GM12801 (cell line): ENCODE measurements at regions not wholly inside any gene's neighbourhood (a gene's known extent, or its start where the extent isn't known, plus 50 kb on each side); places are given as distances from the start of the nearest gene placed in this dataset.
A peak's percentile ranks its signal among the peaks of the same experiment; 100 is the strongest.

Experiments used
- TF ChIP-seq, protein P1 (sequence below): IDR thresholded peaks from one replicate; pipeline ENCODE4 v1.5.1; 2011; ENCODE audit warnings: control low read depth; ENCODE audit not compliant: insufficient read length; ENCODE audit errors: extremely low read depth

DNA sequence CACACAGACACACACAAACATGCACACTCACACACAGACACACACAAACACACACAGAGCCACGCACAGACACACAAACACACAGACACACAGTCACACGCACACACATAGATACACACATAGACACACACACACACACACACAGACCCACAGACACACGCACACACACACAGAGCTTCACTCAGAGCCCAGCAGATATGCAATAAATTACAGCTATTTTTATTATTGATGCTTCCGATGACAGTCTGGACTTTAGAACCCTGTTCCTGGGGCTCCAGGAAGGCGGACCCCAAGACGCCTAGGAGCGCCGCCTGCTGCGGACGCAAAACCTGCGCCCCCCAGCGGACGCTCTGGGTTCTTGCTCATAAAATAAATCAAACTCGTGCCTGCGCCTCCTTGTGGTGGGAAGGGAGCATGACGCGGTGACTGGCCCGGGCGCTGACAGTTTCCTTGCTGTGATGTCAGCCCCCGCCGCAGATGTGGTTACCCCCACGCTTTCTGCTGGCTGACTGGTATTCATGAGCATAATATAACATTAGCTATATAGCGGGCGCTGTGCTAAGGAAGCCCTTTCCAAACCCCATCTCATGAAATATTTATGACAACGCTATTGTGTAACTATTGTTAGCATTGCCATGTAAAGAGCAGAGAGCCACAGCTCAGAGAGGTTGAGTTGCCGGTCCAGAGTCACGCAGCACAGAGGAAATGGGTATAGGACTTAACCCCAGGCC, 64.4 kb upstream of the TM9SF2 start:
- TF ChIP-seq, protein P1, sequence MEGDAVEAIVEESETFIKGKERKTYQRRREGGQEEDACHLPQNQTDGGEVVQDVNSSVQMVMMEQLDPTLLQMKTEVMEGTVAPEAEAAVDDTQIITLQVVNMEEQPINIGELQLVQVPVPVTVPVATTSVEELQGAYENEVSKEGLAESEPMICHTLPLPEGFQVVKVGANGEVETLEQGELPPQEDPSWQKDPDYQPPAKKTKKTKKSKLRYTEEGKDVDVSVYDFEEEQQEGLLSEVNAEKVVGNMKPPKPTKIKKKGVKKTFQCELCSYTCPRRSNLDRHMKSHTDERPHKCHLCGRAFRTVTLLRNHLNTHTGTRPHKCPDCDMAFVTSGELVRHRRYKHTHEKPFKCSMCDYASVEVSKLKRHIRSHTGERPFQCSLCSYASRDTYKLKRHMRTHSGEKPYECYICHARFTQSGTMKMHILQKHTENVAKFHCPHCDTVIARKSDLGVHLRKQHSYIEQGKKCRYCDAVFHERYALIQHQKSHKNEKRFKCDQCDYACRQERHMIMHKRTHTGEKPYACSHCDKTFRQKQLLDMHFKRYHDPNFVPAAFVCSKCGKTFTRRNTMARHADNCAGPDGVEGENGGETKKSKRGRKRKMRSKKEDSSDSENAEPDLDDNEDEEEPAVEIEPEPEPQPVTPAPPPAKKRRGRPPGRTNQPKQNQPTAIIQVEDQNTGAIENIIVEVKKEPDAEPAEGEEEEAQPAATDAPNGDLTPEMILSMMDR: peak; percentile 78

DNA sequence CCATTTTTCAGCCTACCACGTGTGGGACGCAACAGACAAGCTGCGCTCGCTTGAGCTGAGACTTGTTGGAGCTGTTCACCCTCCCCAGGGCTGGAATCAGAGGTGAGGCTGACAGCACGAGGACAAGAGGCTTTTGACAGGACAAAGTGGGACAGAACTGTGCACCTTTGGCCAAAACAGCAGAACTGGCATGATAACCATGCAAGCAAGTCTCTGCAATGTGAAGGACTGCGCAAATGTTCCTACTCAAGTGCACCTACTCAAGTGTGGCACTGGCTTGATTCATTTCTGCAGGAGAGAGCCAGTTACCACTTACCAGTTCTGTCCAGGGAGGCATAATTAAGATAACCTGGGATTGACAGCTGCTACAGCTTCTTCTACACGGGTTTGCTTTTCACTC, 62.2 kb upstream of the TM9SF2 start:
- TF ChIP-seq, protein P1: no peak

GRCh38 chr13:99439850-99440604, 61.2 kb upstream of the TM9SF2 start:
- TF ChIP-seq, protein P1: no peak

DNA sequence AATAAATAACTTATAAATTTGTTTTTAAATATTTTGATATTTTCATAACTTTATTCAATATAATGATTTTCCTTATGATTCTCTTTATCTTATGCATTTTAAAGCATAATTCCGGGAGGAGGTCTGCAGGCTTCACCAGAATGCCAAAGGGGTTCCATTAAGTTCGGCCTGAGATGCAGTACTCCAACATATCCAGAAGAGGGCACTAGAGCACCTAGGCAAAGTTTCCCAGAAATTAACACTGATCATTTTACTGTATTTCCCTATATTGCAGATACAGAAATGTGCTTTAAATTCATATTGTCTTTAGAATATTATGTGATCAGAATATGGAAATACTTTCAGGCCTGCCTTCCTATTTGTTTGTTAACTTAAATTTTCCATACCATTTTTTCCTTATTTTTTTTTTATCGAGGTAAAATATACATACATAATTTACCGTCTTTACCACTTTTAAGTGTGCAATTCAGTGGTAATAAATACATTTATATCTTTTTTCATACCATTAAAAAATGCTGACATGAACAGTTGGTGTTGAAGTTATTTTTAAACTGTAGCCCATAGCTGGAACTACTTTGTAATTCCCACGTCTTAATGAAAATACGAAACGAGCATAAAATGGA, 58.9 kb upstream of the TM9SF2 start:
- TF ChIP-seq, protein P1: no peak

GRCh38 chr13:99446242-99446641, 55.0 kb upstream of the TM9SF2 start:
- TF ChIP-seq, protein P1: no peak

DNA sequence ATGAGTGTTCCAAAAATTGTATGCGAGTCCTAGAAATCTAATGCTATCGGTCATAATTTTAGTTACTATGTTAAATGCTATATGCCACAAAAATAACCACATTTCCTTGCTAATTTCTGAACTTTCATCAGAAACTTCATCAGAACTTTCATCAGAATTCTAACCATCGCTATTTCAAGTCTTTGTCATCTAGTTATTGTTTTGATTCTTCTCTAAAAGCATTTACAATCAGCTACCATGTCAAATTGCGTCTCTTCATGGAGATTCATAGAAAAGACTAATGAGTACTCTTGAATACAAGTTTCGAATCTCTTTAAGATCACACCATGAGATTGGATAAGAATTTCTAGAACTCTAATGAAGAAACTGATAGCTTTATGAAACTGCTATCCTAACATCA, 52.7 kb upstream of the TM9SF2 start:
- TF ChIP-seq, protein P1: no peak

- TF ChIP-seq, protein P1: no peak
Measured at GRCh38 chr13:99450416-99450815, 50.9 kb upstream of the TM9SF2 start.
